ENCODE measurements at regions not wholly inside any gene's neighbourhood (a gene's known extent, or its start where the extent isn't known, plus 50 kb on each side); places are given as distances from the start of the nearest gene placed in this dataset.

GRCh38 chr13:61039302-61039701 is 376.3 kb downstream of the PCDH20 start:
- intact Hi-C loops (cut with DNase I) = no loop called here
- H3K9me3 ChIP-seq = no peaks in the 10 kb centered on the region
- no peak for DNase-seq
- ATAC-seq = no peak
- TF ChIP-seq POLR2A (IDR thresholded peaks at IDR 0.05) = no peak
- TF ChIP-seq, protein P1, sequence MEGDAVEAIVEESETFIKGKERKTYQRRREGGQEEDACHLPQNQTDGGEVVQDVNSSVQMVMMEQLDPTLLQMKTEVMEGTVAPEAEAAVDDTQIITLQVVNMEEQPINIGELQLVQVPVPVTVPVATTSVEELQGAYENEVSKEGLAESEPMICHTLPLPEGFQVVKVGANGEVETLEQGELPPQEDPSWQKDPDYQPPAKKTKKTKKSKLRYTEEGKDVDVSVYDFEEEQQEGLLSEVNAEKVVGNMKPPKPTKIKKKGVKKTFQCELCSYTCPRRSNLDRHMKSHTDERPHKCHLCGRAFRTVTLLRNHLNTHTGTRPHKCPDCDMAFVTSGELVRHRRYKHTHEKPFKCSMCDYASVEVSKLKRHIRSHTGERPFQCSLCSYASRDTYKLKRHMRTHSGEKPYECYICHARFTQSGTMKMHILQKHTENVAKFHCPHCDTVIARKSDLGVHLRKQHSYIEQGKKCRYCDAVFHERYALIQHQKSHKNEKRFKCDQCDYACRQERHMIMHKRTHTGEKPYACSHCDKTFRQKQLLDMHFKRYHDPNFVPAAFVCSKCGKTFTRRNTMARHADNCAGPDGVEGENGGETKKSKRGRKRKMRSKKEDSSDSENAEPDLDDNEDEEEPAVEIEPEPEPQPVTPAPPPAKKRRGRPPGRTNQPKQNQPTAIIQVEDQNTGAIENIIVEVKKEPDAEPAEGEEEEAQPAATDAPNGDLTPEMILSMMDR (IDR thresholded peaks at IDR 0.05) = no peak
- no peaks in the 10 kb centered on the region for H3K36me3 ChIP-seq
- 88 to 92% (median 91%) methylated on average over 4 of the region's 4 CpGs for WGBS, 4 donors
- H3K27me3 ChIP-seq = no peaks in the 10 kb centered on the region
- no peaks in the 10 kb centered on the region for H3K4me1 ChIP-seq
- H3K27ac ChIP-seq = no peak overlapping the region
- H3K4me3 ChIP-seq = no peak overlapping the region

GRCh38 chr13:61036715-61037114 is 378.9 kb downstream of the PCDH20 start:
- Histone ChIP-seq H3K27ac (no peak overlapping the region), H3K4me3 (no peak overlapping the region), H3K36me3 (no peaks in the 10 kb centered on the region), H3K27me3 (no peaks in the 10 kb centered on the region), H3K9me3 (peaks cover 0 to 3% (median 0%) of the 10 kb centered on the region in 12 donors), H3K4me1 (no peaks in the 10 kb centered on the region)
- intact Hi-C loops (cut with DNase I) = no loop called here
- TF ChIP-seq POLR2A (IDR thresholded peaks at IDR 0.05) = no peak
- TF ChIP-seq, protein P1 (IDR thresholded peaks at IDR 0.05) = no peak
- no peak for DNase-seq
- ATAC-seq = no peak
- WGBS, 4 donors = 83 to 86% (median 84%) methylated on average over 6 of the region's 6 CpGs

GRCh38 chr13:61030445-61030844 is 385.2 kb downstream of the PCDH20 start:
- no peaks in the 10 kb centered on the region for H3K36me3 ChIP-seq
- H3K27me3 ChIP-seq = no peaks in the 10 kb centered on the region
- no peak overlapping the region for H3K27ac ChIP-seq
- DNase-seq = no peak
- peaks cover 0 to 3% (median 0%) of the 10 kb centered on the region in 12 donors for H3K9me3 ChIP-seq
- H3K4me3 ChIP-seq = no peak overlapping the region
- intact Hi-C loops (cut with DNase I) = no loop called here
- TF ChIP-seq, protein P1 (IDR thresholded peaks at IDR 0.05) = no peak
- no peak for TF ChIP-seq POLR2A (IDR thresholded peaks at IDR 0.05)
- H3K4me1 ChIP-seq = no peaks in the 10 kb centered on the region
- no peak for ATAC-seq

GRCh38 chr13:61029064-61029463 is 386.6 kb downstream of the PCDH20 start:
- no peaks in the 10 kb centered on the region for H3K36me3 ChIP-seq
- H3K4me1 ChIP-seq = no peaks in the 10 kb centered on the region
- intact Hi-C loops (cut with DNase I) = no loop called here
- ATAC-seq = no peak
- TF ChIP-seq, protein P1 (IDR thresholded peaks at IDR 0.05) = no peak
- no peak for TF ChIP-seq POLR2A (IDR thresholded peaks at IDR 0.05)
- no peaks in the 10 kb centered on the region for H3K27me3 ChIP-seq
- WGBS, 4 donors = 69 to 81% (median 73%) methylated on average over 2 of the region's 2 CpGs
- no peak overlapping the region for H3K27ac ChIP-seq
- peaks cover 0 to 3% (median 0%) of the 10 kb centered on the region in 12 donors for H3K9me3 ChIP-seq
- DNase-seq = no peak
- H3K4me3 ChIP-seq = no peak overlapping the region

All from heart left ventricle (tissue), 16 donors.